ENCODE measurements at regions not wholly inside any gene's neighbourhood (a gene's known extent, or its start where the extent isn't known, plus 50 kb on each side); places are given as distances from the start of the nearest gene placed in this dataset.
"Not testable (repeated sequence)": the region's sequence is repeated elsewhere in the genome, so short reads cannot be mapped to it uniquely, and the experiment has no call there.

- DNase-seq (ENCODE audit: low spot score): no peak
- no peak for TF ChIP-seq CTCF (IDR thresholded peaks at IDR 0.05; ENCODE audit: borderline replicate concordance, control extremely low read depth, extremely low read depth, insufficient read depth, missing control alignments)
- in situ Hi-C loops (cut with MboI; ENCODE audit: low sequenced_read_pairs, unreplicated experiment): no loop called here
Measured at GRCh38 chr1:114250683-114251572, 97.3 kb upstream of the SYT6 start.

GRCh38 chr1:114249691-114250090 is 96.0 kb upstream of the SYT6 start:
- in situ Hi-C loops (cut with MboI; ENCODE audit: low sequenced_read_pairs, unreplicated experiment): no loop called here

GRCh38 chr1:114248162-114248561 is 94.5 kb upstream of the SYT6 start:
- in situ Hi-C loops (cut with MboI; ENCODE audit: low sequenced_read_pairs, unreplicated experiment): no loop called here
- DNase-seq (ENCODE audit: low spot score): no peak
- no peak for TF ChIP-seq CTCF (IDR thresholded peaks at IDR 0.05; ENCODE audit: borderline replicate concordance, control extremely low read depth, extremely low read depth, insufficient read depth, missing control alignments)

More at GRCh38 chr1:114249691-114250090, 96.0 kb upstream of the SYT6 start:
- TF ChIP-seq CTCF (IDR thresholded peaks at IDR 0.05; ENCODE audit: borderline replicate concordance, control extremely low read depth, extremely low read depth, insufficient read depth, missing control alignments): no peak
- no peak for DNase-seq (ENCODE audit: low spot score)

GRCh38 chr1:114242531-114243210 is 89.0 kb upstream of the SYT6 start:
- not testable (repeated sequence) for DNase-seq (ENCODE audit: low spot score)

GRCh38 chr1:114238053-114238452 is 84.4 kb upstream of the SYT6 start:
- DNase-seq (ENCODE audit: low spot score): no peak
- TF ChIP-seq CTCF (IDR thresholded peaks at IDR 0.05; ENCODE audit: borderline replicate concordance, control extremely low read depth, extremely low read depth, insufficient read depth, missing control alignments): no peak
- in situ Hi-C loops (cut with MboI; ENCODE audit: low sequenced_read_pairs, unreplicated experiment): no loop called here

More at GRCh38 chr1:114242531-114243210, 89.0 kb upstream of the SYT6 start:
- in situ Hi-C loops (cut with MboI; ENCODE audit: low sequenced_read_pairs, unreplicated experiment): not testable (repeated sequence)

- no peak for DNase-seq (ENCODE audit: low spot score)
- in situ Hi-C loops (cut with MboI; ENCODE audit: low sequenced_read_pairs, unreplicated experiment): no loop called here
- TF ChIP-seq CTCF (IDR thresholded peaks at IDR 0.05; ENCODE audit: borderline replicate concordance, control extremely low read depth, extremely low read depth, insufficient read depth, missing control alignments): no peak
Measured at GRCh38 chr1:114236517-114236916, 82.8 kb upstream of the SYT6 start.

GRCh38 chr1:114235960-114236359 is 82.3 kb upstream of the SYT6 start:
- no peak for DNase-seq (ENCODE audit: low spot score)
- no peak for TF ChIP-seq CTCF (IDR thresholded peaks at IDR 0.05; ENCODE audit: borderline replicate concordance, control extremely low read depth, extremely low read depth, insufficient read depth, missing control alignments)
- in situ Hi-C loops (cut with MboI; ENCODE audit: low sequenced_read_pairs, unreplicated experiment): no loop called here
